HAP-1 (cell line): ENCODE measurements at regions not wholly inside any gene's neighbourhood (a gene's known extent, or its start where the extent isn't known, plus 50 kb on each side); places are given as distances from the start of the nearest gene placed in this dataset.
"Not testable (repeated sequence)": the region's sequence is repeated elsewhere in the genome, so short reads cannot be mapped to it uniquely, and the experiment has no call there.

Source experiments
- DNase-seq, 2 experiments: peaks; one replicate each; pipeline ENCODE4 v3.0.0-alpha.2; 2016 to 2020; ENCODE audit warnings: low spot score in 2 of 2
- H3K27me3 ChIP-seq: fragments of 250-450 bp; sonication (Bioruptor Pico); 2 replicates; pipeline ENCODE4 v1.5.1; 2020; ENCODE audit warnings: low read depth, mild to moderate bottlenecking, moderate library complexity
- H3K36me3 ChIP-seq: fragments of 250-450 bp; sonication (Bioruptor Pico); replicated peaks from 2 replicates; pipeline ENCODE4 v1.5.1; 2020; ENCODE audit warnings: mild to moderate bottlenecking
- H3K4me1 ChIP-seq: fragments of 250-450 bp; sonication (Bioruptor Pico); 2 replicates; pipeline ENCODE4 v1.5.1; 2020; ENCODE audit warnings: mild to moderate bottlenecking
- H3K4me3 ChIP-seq: fragments of 250-450 bp; sonication (Bioruptor Pico); 2 replicates; pipeline ENCODE4 v1.5.1; 2020; ENCODE audit warnings: mild to moderate bottlenecking, moderate library complexity
- H3K9me3 ChIP-seq: fragments of 250-450 bp; sonication (Bioruptor Pico); 2 replicates; pipeline ENCODE4 v1.5.1; 2020; ENCODE audit warnings: mild to moderate bottlenecking, moderate library complexity
- in situ Hi-C: fragments of 300-500 bp; cut with MboI; formaldehyde crosslinking; loops from 3 replicates; pipeline ENCODE4 v1.14.3; 2020; ENCODE audit warnings: low sequenced_read_pairs, inconsistent platforms, mixed read lengths

DNA sequence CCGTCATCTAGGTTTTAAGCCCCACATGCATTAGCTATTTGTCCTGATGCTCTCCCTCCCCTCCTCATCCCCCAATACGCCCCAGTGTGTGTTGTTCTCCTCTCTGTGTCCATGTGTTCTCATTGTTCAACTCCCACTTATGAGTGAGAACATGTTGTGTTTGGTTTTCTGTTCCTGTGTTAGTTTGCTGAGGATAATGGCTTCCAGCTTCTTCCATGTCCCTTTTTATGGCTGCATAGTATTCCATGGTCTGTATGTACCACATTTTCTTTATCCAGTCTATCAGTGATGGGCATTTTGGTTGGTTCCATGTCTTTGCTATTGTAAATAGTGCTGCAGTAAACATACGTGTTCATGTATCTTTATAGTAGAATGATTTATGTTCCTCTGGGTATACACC is 59.0 kb upstream of the ATXN1 start:
- H3K9me3 ChIP-seq, H3K4me1 ChIP-seq, H3K36me3 ChIP-seq, in situ Hi-C loops, H3K27me3 ChIP-seq, H3K4me3 ChIP-seq, DNase-seq: not testable (repeated sequence)

DNA sequence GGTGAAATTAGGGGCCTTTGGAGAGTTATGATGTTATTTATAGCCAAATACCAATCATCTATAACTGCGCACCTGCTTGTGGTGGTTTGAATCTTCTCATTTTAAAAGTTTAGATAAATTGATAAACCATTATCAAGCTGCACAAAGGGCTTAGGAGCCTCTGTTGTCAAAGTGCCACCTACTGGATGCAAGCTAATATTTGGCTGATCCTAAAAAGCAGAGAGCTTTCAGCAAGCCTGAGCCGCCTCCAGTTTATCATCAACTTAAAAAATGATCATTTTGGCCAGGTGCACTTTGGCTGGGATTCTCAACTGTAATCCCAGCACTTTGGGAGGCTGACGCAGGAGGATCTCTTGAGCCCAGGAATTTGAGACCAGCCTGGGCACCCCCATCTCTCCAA is 58.5 kb upstream of the ATXN1 start:
- DNase-seq: no peak
- in situ Hi-C loops: no loop called here
- H3K9me3 ChIP-seq: no peaks in the 10 kb centered on the region
- H3K4me1 ChIP-seq: no peaks in the 10 kb centered on the region
- H3K4me3 ChIP-seq: no peak overlapping the region
- H3K36me3 ChIP-seq: no peaks in the 10 kb centered on the region
- H3K27me3 ChIP-seq: no peaks in the 10 kb centered on the region

DNA sequence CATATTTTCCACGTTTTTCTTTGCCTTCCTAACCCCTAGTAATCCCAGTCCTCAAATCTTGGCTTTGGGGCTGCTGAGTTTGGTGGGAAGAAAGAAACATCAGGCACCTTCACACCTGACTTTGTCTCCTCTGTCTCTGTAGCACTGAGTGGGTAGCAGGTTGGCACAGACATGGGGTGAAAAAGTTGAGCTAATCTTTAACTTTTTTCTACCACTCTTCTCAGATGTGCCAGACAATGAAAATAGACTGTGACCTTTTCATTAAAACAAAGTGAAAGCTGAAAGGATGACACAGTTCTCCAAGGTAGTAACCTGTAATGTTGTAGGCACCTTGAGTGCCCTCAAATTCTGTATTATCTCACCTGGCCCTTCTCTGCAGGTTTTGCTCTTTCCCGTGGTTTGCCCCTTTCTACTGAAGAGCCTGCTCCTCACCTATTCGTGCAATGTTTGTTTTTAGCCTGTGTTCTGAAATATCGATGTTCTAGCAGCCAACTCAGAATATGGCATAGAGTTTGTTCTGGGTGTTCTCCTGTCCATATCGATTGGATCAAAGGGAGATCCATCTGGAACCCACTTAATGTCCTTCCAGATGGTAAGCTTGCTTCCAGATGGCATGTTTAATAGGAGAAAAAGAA is 57.8 kb upstream of the ATXN1 start:
- H3K27me3 ChIP-seq: no peaks in the 10 kb centered on the region
- DNase-seq: no peak
- no peaks in the 10 kb centered on the region for H3K9me3 ChIP-seq
- H3K36me3 ChIP-seq: no peaks in the 10 kb centered on the region
- no peaks in the 10 kb centered on the region for H3K4me1 ChIP-seq
- no peak overlapping the region for H3K4me3 ChIP-seq
- in situ Hi-C loops: no loop called here

DNA sequence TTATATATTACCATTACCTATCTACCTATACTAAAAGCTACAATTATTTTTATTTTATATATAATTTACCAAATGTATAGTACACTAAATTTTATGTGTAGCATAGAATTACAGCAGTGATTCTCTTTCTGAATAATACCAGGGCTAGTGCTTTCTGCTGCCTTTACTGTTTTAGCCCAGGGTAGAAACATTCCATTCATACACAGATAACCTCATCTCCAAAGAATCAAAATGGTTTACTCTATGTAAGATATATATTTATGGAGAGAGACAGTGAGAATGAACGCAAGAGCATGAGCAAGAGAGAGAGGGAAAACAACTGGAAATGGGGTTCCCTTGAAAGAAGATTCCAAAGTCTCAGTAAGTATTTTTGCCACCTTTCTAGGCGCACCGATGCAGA is 56.3 kb upstream of the ATXN1 start:
- H3K9me3 ChIP-seq: no peaks in the 10 kb centered on the region; the same call in 1 of the 2 replicates
- H3K4me3 ChIP-seq: no peak overlapping the region
- in situ Hi-C loops: no loop called here
- H3K36me3 ChIP-seq: no peaks in the 10 kb centered on the region
- no peaks in the 10 kb centered on the region for H3K4me1 ChIP-seq
- no peaks in the 10 kb centered on the region for H3K27me3 ChIP-seq
- DNase-seq: no peak

DNA sequence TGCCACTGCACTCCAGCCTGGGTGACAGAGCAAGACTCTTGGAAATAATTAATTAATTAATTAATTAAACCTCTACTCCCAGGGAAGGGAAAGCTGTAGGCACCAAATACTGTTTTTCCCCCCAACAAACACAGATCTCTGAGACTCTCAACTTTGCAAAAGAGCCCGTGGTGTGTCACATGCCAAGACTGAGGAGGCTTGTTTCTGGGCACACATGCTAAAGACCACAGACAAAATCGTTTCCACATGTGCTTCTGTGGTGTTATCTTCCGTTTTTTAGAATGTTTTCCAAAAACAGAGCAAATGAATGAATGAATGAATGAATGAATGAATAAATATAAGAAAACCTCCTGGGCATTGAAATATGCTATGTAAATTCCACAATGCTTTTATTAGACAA is 55.6 kb upstream of the ATXN1 start:
- Histone ChIP-seq H3K4me3 (no peak overlapping the region), H3K4me1 (no peaks in the 10 kb centered on the region), H3K36me3 (no peaks in the 10 kb centered on the region), H3K9me3 (no peaks in the 10 kb centered on the region; the same call in 1 of the 2 replicates), H3K27me3 (no peaks in the 10 kb centered on the region)
- in situ Hi-C loops: no loop called here
- DNase-seq: no peak

DNA sequence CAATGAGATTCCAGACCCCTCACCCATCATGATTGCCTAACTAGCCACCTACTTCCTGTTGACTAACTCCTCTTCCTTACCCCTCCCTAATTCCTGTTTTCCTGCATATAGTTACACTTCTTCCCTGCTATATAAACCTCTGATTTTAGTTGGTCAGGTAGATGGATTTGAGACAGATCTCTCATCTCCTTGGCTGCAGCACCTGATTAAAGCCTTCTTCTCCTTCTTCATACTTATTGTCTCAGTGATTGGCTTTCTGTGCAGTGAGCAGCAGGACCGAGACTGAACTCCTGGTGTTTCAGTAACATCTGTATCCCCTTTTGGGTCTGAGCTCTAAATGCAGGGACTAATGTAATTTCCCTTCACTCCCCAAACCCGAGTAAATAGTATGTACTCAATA is 51.7 kb upstream of the ATXN1 start:
- H3K9me3 ChIP-seq: no peaks in the 10 kb centered on the region; the same call in none of the 2 replicates
- no peak for DNase-seq
- H3K4me3 ChIP-seq: no peak overlapping the region
- in situ Hi-C loops: no loop called here
- no peaks in the 10 kb centered on the region for H3K36me3 ChIP-seq
- H3K27me3 ChIP-seq: no peaks in the 10 kb centered on the region
- H3K4me1 ChIP-seq: no peaks in the 10 kb centered on the region

DNA sequence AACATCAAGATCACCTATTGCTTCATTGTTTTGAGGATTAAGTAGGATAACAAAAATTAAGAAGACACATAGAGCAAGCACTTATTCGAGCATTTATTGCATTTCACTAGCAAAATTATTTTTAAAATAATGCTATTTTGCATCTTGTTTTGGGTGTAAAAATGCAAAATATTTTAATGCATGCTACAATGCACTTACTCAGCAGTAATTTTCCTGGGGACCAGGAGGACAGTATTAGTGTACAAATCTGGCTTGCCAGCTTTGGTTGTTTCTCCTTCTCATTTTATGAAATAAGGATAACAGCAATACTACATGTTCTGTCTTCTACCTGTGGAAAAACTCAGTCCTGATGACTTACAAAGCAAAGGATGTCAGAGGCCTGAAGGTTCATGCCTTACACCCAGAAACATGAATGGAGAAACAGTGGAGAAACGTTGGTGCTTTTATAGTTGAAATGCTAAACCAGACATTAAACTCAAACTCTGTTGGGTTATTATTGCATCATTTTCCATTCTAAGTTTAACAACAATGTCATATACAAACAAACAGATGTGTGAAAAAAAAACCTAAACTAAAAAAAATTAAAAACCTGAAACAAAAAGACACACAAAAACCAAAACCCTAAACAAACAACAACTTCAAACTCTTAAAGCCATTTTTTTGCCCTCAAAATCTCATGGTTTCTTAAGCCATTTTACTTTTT is 50.2 kb upstream of the ATXN1 start:
- in situ Hi-C loops: no loop called here
- Histone ChIP-seq H3K36me3 (no peaks in the 10 kb centered on the region), H3K4me3 (no peak overlapping the region), H3K27me3 (no peaks in the 10 kb centered on the region), H3K9me3 (no peaks in the 10 kb centered on the region; the same call in none of the 2 replicates), H3K4me1 (no peaks in the 10 kb centered on the region)
- DNase-seq: no peak
